ENCODE measurements at regions not wholly inside any gene's neighbourhood (a gene's known extent, or its start where the extent isn't known, plus 50 kb on each side); places are given as distances from the start of the nearest gene placed in this dataset.

DNA sequence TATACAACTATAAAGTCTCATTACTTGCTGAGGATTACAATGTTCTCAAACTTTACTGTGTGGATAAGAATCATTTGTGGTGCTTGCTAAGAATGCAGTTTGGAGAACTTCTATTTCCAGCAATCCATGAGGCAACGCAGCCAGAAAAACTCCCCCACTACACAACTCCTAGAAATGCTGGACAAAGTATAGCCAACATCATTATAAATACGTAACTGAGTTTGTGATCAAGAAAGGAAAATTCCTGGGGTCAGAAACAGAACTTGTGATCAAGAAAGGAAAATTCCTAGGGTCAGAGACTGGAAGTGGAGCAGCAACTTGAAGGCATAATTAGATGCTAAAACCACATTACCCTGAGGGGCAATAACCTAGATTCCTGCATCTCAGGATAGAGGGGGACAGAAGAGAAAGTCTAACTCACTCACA, 81.1 kb downstream of the MAT2B start:
- TF ChIP-seq ARNTL (CRISPR knock-in tag; IDR thresholded peaks at IDR 0.05; ENCODE audit: borderline replicate concordance, low read depth) (no peak), GLIS3 (CRISPR knock-in tag; IDR thresholded peaks at IDR 0.05) (no peak), TOX (CRISPR knock-in tag; IDR thresholded peaks at IDR 0.05; ENCODE audit: borderline replicate concordance) (no peak), SNAI2 (CRISPR knock-in tag; IDR thresholded peaks at IDR 0.05) (no peak), OSR1 (CRISPR knock-in tag; IDR thresholded peaks at IDR 0.05) (no peak), ZNF70 (CRISPR knock-in tag; IDR thresholded peaks at IDR 0.05) (no peak), PPARA (CRISPR knock-in tag; IDR thresholded peaks at IDR 0.05; ENCODE audit: borderline replicate concordance) (no peak), ISL1 (CRISPR knock-in tag; IDR thresholded peaks at IDR 0.05) (no peak), CSDC2 (CRISPR knock-in tag; IDR thresholded peaks at IDR 0.05) (no peak), ZNF8 (CRISPR knock-in tag; IDR thresholded peaks at IDR 0.05) (no peak), ZFP30 (CRISPR knock-in tag; IDR thresholded peaks at IDR 0.05) (no peak), ZFP3 (CRISPR knock-in tag; IDR thresholded peaks at IDR 0.05) (no peak), RARB (CRISPR knock-in tag; IDR thresholded peaks at IDR 0.05) (no peak), ZNF565 (CRISPR knock-in tag; conservative IDR thresholded peaks at IDR 0.05; ENCODE audit: low read depth) (no peak)
- TF ChIP-seq, protein P1, sequence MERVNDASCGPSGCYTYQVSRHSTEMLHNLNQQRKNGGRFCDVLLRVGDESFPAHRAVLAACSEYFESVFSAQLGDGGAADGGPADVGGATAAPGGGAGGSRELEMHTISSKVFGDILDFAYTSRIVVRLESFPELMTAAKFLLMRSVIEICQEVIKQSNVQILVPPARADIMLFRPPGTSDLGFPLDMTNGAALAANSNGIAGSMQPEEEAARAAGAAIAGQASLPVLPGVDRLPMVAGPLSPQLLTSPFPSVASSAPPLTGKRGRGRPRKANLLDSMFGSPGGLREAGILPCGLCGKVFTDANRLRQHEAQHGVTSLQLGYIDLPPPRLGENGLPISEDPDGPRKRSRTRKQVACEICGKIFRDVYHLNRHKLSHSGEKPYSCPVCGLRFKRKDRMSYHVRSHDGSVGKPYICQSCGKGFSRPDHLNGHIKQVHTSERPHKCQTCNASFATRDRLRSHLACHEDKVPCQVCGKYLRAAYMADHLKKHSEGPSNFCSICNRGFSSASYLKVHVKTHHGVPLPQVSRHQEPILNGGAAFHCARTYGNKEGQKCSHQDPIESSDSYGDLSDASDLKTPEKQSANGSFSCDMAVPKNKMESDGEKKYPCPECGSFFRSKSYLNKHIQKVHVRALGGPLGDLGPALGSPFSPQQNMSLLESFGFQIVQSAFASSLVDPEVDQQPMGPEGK (CRISPR knock-in tag; IDR thresholded peaks at IDR 0.05; ENCODE audit: borderline replicate concordance) = no peak
- TF ChIP-seq, protein P2, sequence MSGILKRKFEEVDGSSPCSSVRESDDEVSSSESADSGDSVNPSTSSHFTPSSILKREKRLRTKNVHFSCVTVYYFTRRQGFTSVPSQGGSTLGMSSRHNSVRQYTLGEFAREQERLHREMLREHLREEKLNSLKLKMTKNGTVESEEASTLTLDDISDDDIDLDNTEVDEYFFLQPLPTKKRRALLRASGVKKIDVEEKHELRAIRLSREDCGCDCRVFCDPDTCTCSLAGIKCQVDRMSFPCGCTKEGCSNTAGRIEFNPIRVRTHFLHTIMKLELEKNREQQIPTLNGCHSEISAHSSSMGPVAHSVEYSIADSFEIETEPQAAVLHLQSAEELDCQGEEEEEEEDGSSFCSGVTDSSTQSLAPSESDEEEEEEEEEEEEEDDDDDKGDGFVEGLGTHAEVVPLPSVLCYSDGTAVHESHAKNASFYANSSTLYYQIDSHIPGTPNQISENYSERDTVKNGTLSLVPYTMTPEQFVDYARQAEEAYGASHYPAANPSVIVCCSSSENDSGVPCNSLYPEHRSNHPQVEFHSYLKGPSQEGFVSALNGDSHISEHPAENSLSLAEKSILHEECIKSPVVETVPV (CRISPR knock-in tag; IDR thresholded peaks at IDR 0.05) = no peak
- TF ChIP-seq, protein P3, sequence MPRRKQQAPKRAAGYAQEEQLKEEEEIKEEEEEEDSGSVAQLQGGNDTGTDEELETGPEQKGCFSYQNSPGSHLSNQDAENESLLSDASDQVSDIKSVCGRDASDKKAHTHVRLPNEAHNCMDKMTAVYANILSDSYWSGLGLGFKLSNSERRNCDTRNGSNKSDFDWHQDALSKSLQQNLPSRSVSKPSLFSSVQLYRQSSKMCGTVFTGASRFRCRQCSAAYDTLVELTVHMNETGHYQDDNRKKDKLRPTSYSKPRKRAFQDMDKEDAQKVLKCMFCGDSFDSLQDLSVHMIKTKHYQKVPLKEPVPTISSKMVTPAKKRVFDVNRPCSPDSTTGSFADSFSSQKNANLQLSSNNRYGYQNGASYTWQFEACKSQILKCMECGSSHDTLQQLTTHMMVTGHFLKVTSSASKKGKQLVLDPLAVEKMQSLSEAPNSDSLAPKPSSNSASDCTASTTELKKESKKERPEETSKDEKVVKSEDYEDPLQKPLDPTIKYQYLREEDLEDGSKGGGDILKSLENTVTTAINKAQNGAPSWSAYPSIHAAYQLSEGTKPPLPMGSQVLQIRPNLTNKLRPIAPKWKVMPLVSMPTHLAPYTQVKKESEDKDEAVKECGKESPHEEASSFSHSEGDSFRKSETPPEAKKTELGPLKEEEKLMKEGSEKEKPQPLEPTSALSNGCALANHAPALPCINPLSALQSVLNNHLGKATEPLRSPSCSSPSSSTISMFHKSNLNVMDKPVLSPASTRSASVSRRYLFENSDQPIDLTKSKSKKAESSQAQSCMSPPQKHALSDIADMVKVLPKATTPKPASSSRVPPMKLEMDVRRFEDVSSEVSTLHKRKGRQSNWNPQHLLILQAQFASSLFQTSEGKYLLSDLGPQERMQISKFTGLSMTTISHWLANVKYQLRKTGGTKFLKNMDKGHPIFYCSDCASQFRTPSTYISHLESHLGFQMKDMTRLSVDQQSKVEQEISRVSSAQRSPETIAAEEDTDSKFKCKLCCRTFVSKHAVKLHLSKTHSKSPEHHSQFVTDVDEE (CRISPR knock-in tag; IDR thresholded peaks at IDR 0.05) = no peak
- TF ChIP-seq, protein P4, sequence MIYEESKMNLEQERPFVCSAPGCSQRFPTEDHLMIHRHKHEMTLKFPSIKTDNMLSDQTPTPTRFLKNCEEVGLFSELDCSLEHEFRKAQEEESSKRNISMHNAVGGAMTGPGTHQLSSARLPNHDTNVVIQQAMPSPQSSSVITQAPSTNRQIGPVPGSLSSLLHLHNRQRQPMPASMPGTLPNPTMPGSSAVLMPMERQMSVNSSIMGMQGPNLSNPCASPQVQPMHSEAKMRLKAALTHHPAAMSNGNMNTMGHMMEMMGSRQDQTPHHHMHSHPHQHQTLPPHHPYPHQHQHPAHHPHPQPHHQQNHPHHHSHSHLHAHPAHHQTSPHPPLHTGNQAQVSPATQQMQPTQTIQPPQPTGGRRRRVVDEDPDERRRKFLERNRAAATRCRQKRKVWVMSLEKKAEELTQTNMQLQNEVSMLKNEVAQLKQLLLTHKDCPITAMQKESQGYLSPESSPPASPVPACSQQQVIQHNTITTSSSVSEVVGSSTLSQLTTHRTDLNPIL (CRISPR knock-in tag; IDR thresholded peaks at IDR 0.05; ENCODE audit: low read depth) = no peak
- TF ChIP-seq, protein P5, sequence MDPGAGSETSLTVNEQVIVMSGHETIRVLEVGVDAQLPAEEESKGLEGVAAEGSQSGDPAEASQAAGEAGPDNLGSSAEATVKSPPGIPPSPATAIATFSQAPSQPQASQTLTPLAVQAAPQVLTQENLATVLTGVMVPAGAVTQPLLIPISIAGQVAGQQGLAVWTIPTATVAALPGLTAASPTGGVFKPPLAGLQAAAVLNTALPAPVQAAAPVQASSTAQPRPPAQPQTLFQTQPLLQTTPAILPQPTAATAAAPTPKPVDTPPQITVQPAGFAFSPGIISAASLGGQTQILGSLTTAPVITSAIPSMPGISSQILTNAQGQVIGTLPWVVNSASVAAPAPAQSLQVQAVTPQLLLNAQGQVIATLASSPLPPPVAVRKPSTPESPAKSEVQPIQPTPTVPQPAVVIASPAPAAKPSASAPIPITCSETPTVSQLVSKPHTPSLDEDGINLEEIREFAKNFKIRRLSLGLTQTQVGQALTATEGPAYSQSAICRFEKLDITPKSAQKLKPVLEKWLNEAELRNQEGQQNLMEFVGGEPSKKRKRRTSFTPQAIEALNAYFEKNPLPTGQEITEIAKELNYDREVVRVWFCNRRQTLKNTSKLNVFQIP (CRISPR knock-in tag; IDR thresholded peaks at IDR 0.05; ENCODE audit: borderline replicate concordance, low read depth) = no peak
- no peak for ATAC-seq

DNA sequence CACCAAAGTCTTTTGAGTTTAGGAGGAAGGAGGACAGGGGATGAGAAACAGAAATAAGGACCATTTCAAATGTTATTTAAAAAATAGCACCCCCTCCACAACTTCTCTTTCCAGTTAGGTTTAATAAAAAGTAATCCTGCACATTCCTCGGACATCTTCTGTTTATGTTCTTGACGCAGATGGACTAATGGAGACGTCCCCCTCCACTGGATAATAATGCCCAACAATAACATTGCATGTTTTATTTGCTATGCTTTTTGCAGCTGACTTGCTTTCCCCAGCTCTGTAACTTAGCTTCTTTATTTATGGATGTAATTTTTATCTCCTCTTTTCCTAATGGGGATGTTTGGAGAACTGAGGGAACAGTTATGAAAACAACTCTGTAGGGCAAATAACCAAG, 89.5 kb downstream of the MAT2B start:
- ATAC-seq = no peak

More for the DNA sequence above, 89.5 kb downstream of the MAT2B start:
- TF ChIP-seq, protein P5 (CRISPR knock-in tag; IDR thresholded peaks at IDR 0.05; ENCODE audit: borderline replicate concordance, low read depth) = no peak
- TF ChIP-seq TCF4 (CRISPR knock-in tag; IDR thresholded peaks at IDR 0.05; ENCODE audit: borderline replicate concordance) (no peak), ARNTL (CRISPR knock-in tag; IDR thresholded peaks at IDR 0.05; ENCODE audit: borderline replicate concordance, low read depth) (no peak), ZFP3 (CRISPR knock-in tag; IDR thresholded peaks at IDR 0.05) (no peak), ZNF8 (CRISPR knock-in tag; IDR thresholded peaks at IDR 0.05) (no peak), BACH2 (CRISPR knock-in tag; IDR thresholded peaks at IDR 0.05; ENCODE audit: borderline replicate concordance) (no peak), OSR1 (CRISPR knock-in tag; IDR thresholded peaks at IDR 0.05) (no peak), ZNF565 (CRISPR knock-in tag; conservative IDR thresholded peaks at IDR 0.05; ENCODE audit: low read depth) (no peak), ZC3H10 (CRISPR knock-in tag; IDR thresholded peaks at IDR 0.05) (no peak), ZNF70 (CRISPR knock-in tag; IDR thresholded peaks at IDR 0.05) (no peak)
- TF ChIP-seq, protein P3 (CRISPR knock-in tag; IDR thresholded peaks at IDR 0.05) = no peak

Data from SK-N-SH treated with all-trans-retinoic acid at 6 μM for 48 hours (cell line).